GM12878 (cell line): ENCODE measurements at regions not wholly inside any gene's neighbourhood (a gene's known extent, or its start where the extent isn't known, plus 50 kb on each side); places are given as distances from the start of the nearest gene placed in this dataset.

ENCODE experiments used
- ATAC-seq: fragments of 200-7000 bp; cut with Tn5 transposase; 3 replicates; pipeline ENCODE4 v1.9.1; 2020; ENCODE audit warnings: mild to moderate bottlenecking, moderate library complexity
- BruUV-seq: library from RNA; stranded (reverse); fragments of 400-500 nt; replicated peaks from 2 replicates; lab custom pipeline; 2021; lab: Mats Ljungman, UMichigan
- CTCF ChIA-PET: fragments of 300-600 bp; sonication (Branson Sonifier 250); formaldehyde crosslinking; extraction: SDS; loops from one replicate; lab custom pipeline; 2021; ENCODE audit warnings: inconsistent platforms; lab: Yijun Ruan, JAX
- POLR2A ChIA-PET: fragments of 350-600 bp; formaldehyde crosslinking; extraction: SDS; loops from one replicate; lab custom pipeline; 2021; ENCODE audit warnings: inconsistent platforms; lab: Charles Lee
- RAD21 ChIA-PET: fragments of 300-600 bp; sonication (Branson Sonifier 250); formaldehyde crosslinking; loops from one replicate; lab custom pipeline; 2023; ENCODE audit warnings: antibody characterized with exemption; ENCODE audit not compliant: unreplicated experiment; lab: Charles Lee
- SMC1A ChIA-PET: fragments of 300-600 bp; sonication (Branson Sonifier 250); formaldehyde crosslinking; loops from one replicate; lab custom pipeline; 2023; ENCODE audit not compliant: unreplicated experiment, uncharacterized antibody; lab: Charles Lee
- DNase-seq: peaks from one replicate; pipeline ENCODE4 v3.0.0-alpha.2; 2011; ENCODE audit warnings: low read depth, low spot score
- FAIRE-seq: peaks from 3 replicates; lab custom pipeline; 2011; peaks lifted over from hg19 to GRCh38; lab: Jason Lieb, UNC
- H2AFZ ChIP-seq: 2 replicates; pipeline ENCODE4 v1.6.0; 2011; ENCODE audit warnings: low read depth, low read length, control low read depth; ENCODE audit not compliant: control insufficient read depth
- H3K27ac ChIP-seq: 2 replicates; pipeline ENCODE4 v1.5.1; 2011; ENCODE audit warnings: control low read depth; ENCODE audit not compliant: control insufficient read depth, insufficient read depth
- H3K27me3 ChIP-seq, 2 experiments: replicated peaks in 1 of 2; 2 replicates each; pipeline versions ENCODE4 v1.6.0 to v1.6.1; 2011; ENCODE audit warnings: low read length in 1 of 2; ENCODE audit not compliant: control insufficient read depth in 2 of 2, insufficient read depth in 2 of 2
- H3K36me3 ChIP-seq, 2 experiments: 2 replicates each; pipeline ENCODE4 v1.5.1; 2011; ENCODE audit warnings: low read length in 1 of 2; ENCODE audit not compliant: control insufficient read depth in 2 of 2, insufficient read depth in 2 of 2
- H3K4me1 ChIP-seq: 2 replicates; pipeline ENCODE4 v1.6.1; 2011; ENCODE audit warnings: mild to moderate bottlenecking, low read length, moderate library complexity, mixed read lengths; ENCODE audit not compliant: control insufficient read depth, insufficient read depth
- H3K4me2 ChIP-seq: 2 replicates; pipeline ENCODE4 v1.6.0; 2011; ENCODE audit warnings: control low read depth; ENCODE audit not compliant: control insufficient read depth, insufficient read depth
- H3K4me3 ChIP-seq: fragments of 200-600 bp; sonication (generic); 2 replicates; pipeline ENCODE4 v1.5.1; 2016
- H3K79me2 ChIP-seq: 2 replicates; pipeline ENCODE4 v1.6.0; 2011; ENCODE audit warnings: low read length; ENCODE audit not compliant: control insufficient read depth, insufficient read depth
- H3K9ac ChIP-seq: 2 replicates; pipeline ENCODE4 v1.8.0; 2011; ENCODE audit warnings: low read length, control low read depth, mixed read lengths; ENCODE audit not compliant: control insufficient read depth, insufficient read depth
- H3K9me3 ChIP-seq: replicated peaks from 3 replicates; pipeline ENCODE4 v1.5.1; 2011; ENCODE audit warnings: mild to moderate bottlenecking, low read length; ENCODE audit not compliant: control insufficient read depth, insufficient read depth
- H4K20me1 ChIP-seq: 2 replicates; pipeline ENCODE4 v1.6.0; 2011; ENCODE audit not compliant: control insufficient read depth, insufficient read depth
- CBX3 ChIP-seq: fragments of 200-600 bp; sonication (generic); IDR thresholded peaks from 2 replicates; pipeline ENCODE4 v1.6.1; 2016; ENCODE audit warnings: low read depth, borderline replicate concordance
- EED ChIP-seq: sonication (generic); IDR thresholded peaks from 2 replicates; pipeline ENCODE4 v1.6.1; 2016; ENCODE audit warnings: antibody characterized with exemption, low read depth
- MEF2A ChIP-seq: IDR thresholded peaks from 2 replicates; pipeline ENCODE4 v1.6.1; 2011; ENCODE audit warnings: low read depth, mild to moderate bottlenecking, low read length, moderate library complexity; ENCODE audit not compliant: insufficient read depth
- NR2C2 ChIP-seq: IDR thresholded peaks from 2 replicates; pipeline ENCODE4 v1.6.1; 2011; ENCODE audit warnings: borderline replicate concordance, low read depth; ENCODE audit not compliant: control insufficient read depth, insufficient read length
- PML ChIP-seq: IDR thresholded peaks from 2 replicates; pipeline ENCODE4 v1.6.1; 2012; ENCODE audit warnings: low read length, inconsistent platforms
- RBBP5 ChIP-seq: fragments of 200-600 bp; sonication (generic); conservative IDR thresholded peaks from 2 replicates; pipeline ENCODE4 v1.6.1; 2016
- RUNX3 ChIP-seq: IDR thresholded peaks from 2 replicates; pipeline ENCODE4 v1.6.1; 2012; ENCODE audit warnings: low read length, inconsistent platforms
- SPI1 ChIP-seq: IDR thresholded peaks from 2 replicates; pipeline ENCODE4 v1.6.1; 2011; ENCODE audit warnings: low read depth, mild to moderate bottlenecking, low read length, moderate library complexity, borderline replicate concordance; ENCODE audit not compliant: insufficient read depth
- SUZ12 ChIP-seq: fragments of 200-600 bp; sonication (generic); IDR thresholded peaks from one replicate; pipeline ENCODE4 v1.6.1; 2018; ENCODE audit warnings: antibody characterized with exemption, mild to moderate bottlenecking; ENCODE audit not compliant: unreplicated experiment
- TAF1 ChIP-seq: IDR thresholded peaks from 2 replicates; pipeline ENCODE4 v1.6.1; 2011; ENCODE audit warnings: mild to moderate bottlenecking, low read depth, low read length, borderline replicate concordance
- TCF3 ChIP-seq: IDR thresholded peaks from 2 replicates; pipeline ENCODE4 v1.6.1; 2012; ENCODE audit warnings: low read depth, mild to moderate bottlenecking, low read length, borderline replicate concordance; ENCODE audit not compliant: insufficient read depth
- ZNF24 ChIP-seq: fragments of 450-650 bp; IDR thresholded peaks from 2 replicates; pipeline ENCODE4 v1.6.1; 2017; ENCODE audit warnings: antibody characterized with exemption, mild to moderate bottlenecking
- WGBS: methylation state at CpG from one replicate; pipeline ENCODE4 v1.1.6; 2016; ENCODE audit warnings: low lambda C conversion rate; ENCODE audit not compliant: insufficient replicate concordance, insufficient coverage; ENCODE audit errors: missing lambda C conversion rate; 5-methylcytosine and 5-hydroxymethylcytosine counted together
- in situ Hi-C: fragments of 300-500 bp; cut with MboI; formaldehyde crosslinking; loops from 9 replicates; pipeline ENCODE4 v1.14.3; 2018; ENCODE audit warnings: mixed read lengths
- intact Hi-C: fragments of 100-400 bp; cut with micrococcal nuclease; formaldehyde crosslinking; loops from one replicate; pipeline ENCODE4 v1.14.2; 2022; ENCODE audit not compliant: unreplicated experiment
- TF ChIP-seq, protein P1 (sequence below): fragments of 450-650 bp; IDR thresholded peaks from 2 replicates; pipeline ENCODE4 v1.6.1; 2018; ENCODE audit warnings: mild to moderate bottlenecking, low read depth, moderate library complexity; ENCODE audit not compliant: partially characterized antibody
- TF ChIP-seq, protein P2 (sequence below): IDR thresholded peaks from 2 replicates; pipeline ENCODE4 v1.6.1; 2011; ENCODE audit warnings: low read depth, mild to moderate bottlenecking, low read length, moderate library complexity, borderline replicate concordance; ENCODE audit errors: extremely low read depth
- TF ChIP-seq, protein P3 (sequence below): IDR thresholded peaks from 2 replicates; pipeline ENCODE4 v1.6.1; 2012; ENCODE audit warnings: improper control_type of control experiment, low read depth, low read length; ENCODE audit not compliant: insufficient replicate concordance

DNA sequence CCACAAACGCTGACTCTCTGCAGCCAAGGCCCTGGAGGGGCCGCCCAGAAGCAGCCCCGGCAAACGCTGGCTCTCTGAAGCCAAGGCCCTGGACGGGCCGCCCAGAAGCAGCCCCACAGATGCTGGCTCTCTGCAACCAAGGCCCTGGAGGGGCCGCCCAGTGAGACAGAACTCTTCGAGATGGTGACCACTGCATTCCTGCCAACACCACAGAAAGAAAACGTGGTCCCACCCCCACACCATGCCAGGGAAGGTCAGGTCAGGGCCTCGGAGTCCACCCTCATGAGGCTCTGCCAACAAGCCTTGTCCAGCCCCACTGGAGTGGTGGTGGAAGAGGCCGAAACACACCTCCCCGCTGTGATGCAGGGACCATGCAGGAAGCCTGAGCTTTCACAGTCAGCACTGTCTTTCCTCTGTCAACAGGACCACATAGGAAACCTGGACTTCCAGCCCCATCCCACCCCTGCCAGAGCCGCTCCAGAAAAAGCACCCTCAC lies 97.5 kb downstream of the DLL1 start:
- ATAC-seq (no peak), FAIRE-seq (no peak)
- in situ Hi-C loops, result no loop called here
- no peak for TF ChIP-seq TAF1
- TF ChIP-seq, protein P1, sequence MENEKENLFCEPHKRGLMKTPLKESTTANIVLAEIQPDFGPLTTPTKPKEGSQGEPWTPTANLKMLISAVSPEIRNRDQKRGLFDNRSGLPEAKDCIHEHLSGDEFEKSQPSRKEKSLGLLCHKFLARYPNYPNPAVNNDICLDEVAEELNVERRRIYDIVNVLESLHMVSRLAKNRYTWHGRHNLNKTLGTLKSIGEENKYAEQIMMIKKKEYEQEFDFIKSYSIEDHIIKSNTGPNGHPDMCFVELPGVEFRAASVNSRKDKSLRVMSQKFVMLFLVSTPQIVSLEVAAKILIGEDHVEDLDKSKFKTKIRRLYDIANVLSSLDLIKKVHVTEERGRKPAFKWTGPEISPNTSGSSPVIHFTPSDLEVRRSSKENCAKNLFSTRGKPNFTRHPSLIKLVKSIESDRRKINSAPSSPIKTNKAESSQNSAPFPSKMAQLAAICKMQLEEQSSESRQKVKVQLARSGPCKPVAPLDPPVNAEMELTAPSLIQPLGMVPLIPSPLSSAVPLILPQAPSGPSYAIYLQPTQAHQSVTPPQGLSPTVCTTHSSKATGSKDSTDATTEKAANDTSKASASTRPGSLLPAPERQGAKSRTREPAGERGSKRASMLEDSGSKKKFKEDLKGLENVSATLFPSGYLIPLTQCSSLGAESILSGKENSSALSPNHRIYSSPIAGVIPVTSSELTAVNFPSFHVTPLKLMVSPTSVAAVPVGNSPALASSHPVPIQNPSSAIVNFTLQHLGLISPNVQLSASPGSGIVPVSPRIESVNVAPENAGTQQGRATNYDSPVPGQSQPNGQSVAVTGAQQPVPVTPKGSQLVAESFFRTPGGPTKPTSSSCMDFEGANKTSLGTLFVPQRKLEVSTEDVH, result no peak
- TF ChIP-seq SPI1, result no peak
- TF ChIP-seq EED, result no peak
- TF ChIP-seq, protein P2, sequence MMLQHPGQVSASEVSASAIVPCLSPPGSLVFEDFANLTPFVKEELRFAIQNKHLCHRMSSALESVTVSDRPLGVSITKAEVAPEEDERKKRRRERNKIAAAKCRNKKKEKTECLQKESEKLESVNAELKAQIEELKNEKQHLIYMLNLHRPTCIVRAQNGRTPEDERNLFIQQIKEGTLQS, result no peak
- TF ChIP-seq RBBP5, result no peak
- TF ChIP-seq SUZ12, result no peak
- TF ChIP-seq NR2C2, result no peak
- no peak for TF ChIP-seq PML
- TF ChIP-seq RUNX3, result no peak
- TF ChIP-seq, protein P3, sequence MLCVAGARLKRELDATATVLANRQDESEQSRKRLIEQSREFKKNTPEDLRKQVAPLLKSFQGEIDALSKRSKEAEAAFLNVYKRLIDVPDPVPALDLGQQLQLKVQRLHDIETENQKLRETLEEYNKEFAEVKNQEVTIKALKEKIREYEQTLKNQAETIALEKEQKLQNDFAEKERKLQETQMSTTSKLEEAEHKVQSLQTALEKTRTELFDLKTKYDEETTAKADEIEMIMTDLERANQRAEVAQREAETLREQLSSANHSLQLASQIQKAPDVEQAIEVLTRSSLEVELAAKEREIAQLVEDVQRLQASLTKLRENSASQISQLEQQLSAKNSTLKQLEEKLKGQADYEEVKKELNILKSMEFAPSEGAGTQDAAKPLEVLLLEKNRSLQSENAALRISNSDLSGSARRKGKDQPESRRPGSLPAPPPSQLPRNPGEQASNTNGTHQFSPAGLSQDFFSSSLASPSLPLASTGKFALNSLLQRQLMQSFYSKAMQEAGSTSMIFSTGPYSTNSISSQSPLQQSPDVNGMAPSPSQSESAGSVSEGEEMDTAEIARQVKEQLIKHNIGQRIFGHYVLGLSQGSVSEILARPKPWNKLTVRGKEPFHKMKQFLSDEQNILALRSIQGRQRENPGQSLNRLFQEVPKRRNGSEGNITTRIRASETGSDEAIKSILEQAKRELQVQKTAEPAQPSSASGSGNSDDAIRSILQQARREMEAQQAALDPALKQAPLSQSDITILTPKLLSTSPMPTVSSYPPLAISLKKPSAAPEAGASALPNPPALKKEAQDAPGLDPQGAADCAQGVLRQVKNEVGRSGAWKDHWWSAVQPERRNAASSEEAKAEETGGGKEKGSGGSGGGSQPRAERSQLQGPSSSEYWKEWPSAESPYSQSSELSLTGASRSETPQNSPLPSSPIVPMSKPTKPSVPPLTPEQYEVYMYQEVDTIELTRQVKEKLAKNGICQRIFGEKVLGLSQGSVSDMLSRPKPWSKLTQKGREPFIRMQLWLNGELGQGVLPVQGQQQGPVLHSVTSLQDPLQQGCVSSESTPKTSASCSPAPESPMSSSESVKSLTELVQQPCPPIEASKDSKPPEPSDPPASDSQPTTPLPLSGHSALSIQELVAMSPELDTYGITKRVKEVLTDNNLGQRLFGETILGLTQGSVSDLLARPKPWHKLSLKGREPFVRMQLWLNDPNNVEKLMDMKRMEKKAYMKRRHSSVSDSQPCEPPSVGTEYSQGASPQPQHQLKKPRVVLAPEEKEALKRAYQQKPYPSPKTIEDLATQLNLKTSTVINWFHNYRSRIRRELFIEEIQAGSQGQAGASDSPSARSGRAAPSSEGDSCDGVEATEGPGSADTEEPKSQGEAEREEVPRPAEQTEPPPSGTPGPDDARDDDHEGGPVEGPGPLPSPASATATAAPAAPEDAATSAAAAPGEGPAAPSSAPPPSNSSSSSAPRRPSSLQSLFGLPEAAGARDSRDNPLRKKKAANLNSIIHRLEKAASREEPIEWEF, result no peak
- TF ChIP-seq MEF2A, result no peak
- TF ChIP-seq CBX3, result no peak
- TF ChIP-seq ZNF24, result no peak
- no peak for TF ChIP-seq TCF3

More for the DNA sequence above, 97.5 kb downstream of the DLL1 start:
- POLR2A ChIA-PET, result no interaction called here
- no TSS peak for BruUV-seq
- intact Hi-C loops, result no loop called here
- SMC1A ChIA-PET, result no interaction called here
- H3K27me3 ChIP-seq, result no peaks in the 10 kb centered on the region
- RAD21 ChIA-PET, result no interaction called here
- no peak overlapping the region for H3K27ac ChIP-seq
- CTCF ChIA-PET, result no interaction called here
- no peaks in the 10 kb centered on the region for H3K79me2 ChIP-seq
- DNase-seq, result no peak
- no peak overlapping the region for H2AFZ ChIP-seq
- H3K4me3 ChIP-seq, result no peak overlapping the region
- H4K20me1 ChIP-seq, result no peaks in the 10 kb centered on the region
- no peaks in the 10 kb centered on the region for H3K4me1 ChIP-seq
- no peak overlapping the region for H3K4me2 ChIP-seq
- H3K9ac ChIP-seq, result no peak overlapping the region
- H3K9me3 ChIP-seq, result no peaks in the 10 kb centered on the region; the same call in 2 of the 3 replicates
- H3K36me3 ChIP-seq, result no peaks in the 10 kb centered on the region
- 46% methylated on average over 13 of the region's 13 CpGs for WGBS
